G401.6 (cell line): ENCODE measurements at regions not wholly inside any gene's neighbourhood (a gene's known extent, or its start where the extent isn't known, plus 50 kb on each side); places are given as distances from the start of the nearest gene placed in this dataset.
"Not testable (repeated sequence)": the region's sequence is repeated elsewhere in the genome, so short reads cannot be mapped to it uniquely, and the experiment has no call there.

ENCODE experiments used
- FAIRE-seq: peaks from 2 replicates; lab custom pipeline; 2012; peaks lifted over from hg19 to GRCh38; lab: Jason Lieb, UNC

DNA sequence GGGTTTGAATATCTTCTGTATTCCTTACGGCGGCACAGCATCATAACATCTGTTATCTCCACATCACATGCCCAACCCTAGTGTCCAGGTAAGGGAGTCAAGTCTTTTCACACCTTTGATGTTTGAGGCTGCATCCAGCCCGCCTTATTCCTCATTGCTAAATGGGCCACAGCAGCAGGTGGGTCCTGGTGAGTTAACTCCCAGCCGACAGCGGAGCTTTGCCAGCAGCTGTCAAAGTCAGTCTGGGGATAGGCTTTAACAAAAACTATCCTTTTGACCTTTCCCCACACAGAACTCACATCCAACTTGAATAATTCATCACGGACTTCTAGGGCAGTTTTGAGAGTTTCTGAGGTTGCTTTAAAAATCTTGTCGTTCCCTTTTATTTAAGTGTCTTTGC lies 235.1 kb downstream of the DLEU7 start:
- no peak for FAIRE-seq

DNA sequence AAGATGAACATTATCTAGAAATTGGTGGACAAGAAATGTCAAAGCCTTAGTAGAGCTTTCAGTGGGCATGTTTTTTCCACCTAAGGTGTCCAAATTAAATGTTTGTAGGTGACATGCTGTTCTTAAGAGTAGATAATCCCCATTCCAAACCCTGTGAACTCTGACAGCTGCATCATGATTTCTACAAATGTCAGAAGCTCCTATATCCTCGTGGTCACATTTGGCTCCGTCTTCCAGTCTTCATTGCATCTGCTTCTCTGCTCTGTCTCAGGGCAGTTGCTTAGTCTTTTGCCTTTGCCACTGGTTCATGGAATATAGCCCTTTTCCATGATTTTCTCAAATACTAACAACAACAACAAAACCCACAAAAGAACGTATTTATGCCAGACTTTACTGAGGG lies 234.5 kb downstream of the DLEU7 start:
- FAIRE-seq, result no peak

DNA sequence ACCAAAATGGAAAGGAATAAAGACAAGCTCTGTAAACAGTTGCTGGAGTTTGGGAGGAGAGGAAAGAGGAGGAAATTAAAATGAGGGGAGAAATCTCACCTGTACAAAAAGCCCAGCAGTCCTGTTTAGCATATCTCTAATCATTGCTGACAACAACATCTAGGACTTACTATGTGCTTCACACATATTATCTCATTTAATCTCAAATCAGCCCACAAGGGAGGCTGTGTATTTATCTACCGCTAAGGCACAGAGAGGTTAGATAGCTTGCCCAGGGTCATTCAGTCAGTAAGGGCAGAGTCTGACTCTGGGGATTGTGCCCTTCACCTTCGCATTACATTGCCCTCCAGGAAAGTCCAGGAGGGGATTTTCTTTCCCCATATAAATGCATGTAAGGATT lies 233.3 kb downstream of the DLEU7 start:
- FAIRE-seq, result no peak

DNA sequence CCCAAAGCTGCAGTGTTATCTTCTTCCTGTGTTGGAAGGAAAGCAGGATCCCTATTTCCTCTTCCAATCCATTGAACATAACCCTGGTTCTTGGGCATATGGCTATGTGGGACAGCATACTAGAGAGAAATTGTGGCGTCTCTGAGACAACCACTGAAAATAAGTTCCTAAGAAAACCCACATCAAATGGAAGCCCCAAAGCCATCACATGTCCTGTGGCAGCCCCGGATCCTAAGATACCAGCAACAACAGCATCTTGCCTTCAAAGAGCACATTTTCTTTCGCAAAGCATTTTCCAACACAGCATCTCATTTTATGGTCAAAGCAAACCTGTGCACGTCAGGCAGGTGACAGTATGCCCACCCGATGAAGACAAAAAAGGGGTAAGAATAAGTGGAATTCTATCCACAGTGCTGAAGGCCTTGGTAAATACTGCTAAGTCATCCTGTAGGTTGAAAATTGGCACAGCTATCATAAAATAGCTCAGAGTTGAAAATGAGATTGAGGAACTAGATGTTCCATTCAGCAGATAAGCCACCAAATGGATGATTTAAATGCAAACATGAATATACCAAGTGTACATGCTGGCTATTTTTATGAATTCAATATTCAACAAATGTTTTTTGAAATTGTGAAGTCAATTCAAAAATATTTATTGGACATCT lies 232.2 kb downstream of the DLEU7 start:
- FAIRE-seq, result no peak

DNA sequence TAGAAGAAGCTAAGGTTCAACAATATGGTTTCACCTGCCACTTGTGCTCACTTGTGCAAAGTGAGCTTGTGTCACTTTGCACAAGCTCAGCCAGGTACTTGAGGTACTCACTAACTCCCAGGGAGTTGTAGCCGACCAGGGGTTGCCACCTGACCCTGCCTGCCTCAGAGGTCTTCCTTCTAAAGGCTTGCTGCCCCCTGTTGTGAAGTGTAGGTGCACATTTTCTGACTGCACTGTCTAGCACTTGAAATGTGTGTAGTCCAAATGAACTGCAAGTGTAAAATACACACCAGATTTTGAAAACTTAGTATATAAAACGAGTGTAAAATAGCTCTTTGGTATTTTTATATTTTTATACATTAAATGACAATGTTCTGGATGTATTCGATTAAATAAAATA lies 230.8 kb downstream of the DLEU7 start:
- FAIRE-seq, result no peak

DNA sequence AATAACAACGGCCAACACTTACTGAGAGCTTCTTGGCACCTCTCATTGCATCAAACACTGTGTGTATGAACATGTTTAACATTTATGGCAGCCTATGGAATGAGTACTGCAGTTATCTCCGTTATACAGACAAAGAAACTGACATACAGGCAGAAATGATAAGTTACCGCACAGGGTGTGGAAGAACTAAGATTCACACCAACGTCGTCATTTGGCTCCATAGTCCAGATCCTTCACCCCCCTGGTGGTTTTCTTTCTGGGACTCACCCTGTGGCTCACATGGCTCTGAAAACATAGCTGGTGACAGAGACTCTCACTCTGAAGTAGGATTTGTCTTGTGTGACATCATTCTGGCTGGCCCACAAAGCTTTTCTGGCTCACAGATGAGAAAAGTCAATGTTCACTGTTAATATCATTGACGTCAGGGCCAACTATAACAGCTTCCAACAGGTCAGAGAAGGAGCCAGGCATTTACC lies 230.1 kb downstream of the DLEU7 start:
- FAIRE-seq, result no peak

DNA sequence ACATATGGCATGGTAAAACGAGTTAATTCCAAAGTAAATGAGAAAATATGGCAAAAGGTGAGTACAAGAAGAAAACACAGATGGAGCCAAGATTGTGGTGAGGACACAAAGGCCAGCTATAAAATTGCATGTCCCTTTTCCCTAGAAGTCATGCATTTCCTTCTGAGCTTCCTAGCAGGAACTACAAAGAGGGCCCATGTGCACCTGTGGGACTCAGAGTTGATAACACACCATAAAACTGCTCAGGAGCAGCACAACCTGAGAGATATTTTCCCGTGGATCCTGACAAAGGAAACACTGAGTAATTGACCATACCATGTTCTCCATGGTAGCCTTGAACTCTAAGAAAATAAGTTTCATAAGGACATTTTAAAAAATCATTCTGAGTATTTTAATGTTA lies 228.3 kb downstream of the DLEU7 start:
- FAIRE-seq, result no peak

DNA sequence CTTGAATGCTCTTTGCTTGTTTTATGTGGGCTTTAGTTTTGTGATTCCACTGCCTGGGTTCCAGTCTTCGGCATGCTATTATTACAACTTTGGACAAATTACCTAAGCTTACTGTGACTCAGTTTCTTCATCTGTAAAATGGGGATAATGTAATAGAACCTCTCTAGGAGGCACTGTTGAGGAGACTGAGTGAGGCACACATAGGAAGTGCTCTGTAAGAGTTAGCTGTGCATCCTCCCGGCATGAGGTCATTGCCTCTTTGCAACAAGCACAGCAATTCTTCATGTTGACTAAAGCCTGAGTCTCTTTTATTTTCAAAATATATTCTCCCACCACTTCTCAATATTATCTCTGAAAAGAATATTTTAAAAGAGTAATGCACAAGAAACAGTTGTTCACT lies 227.4 kb downstream of the DLEU7 start:
- no peak for FAIRE-seq

DNA sequence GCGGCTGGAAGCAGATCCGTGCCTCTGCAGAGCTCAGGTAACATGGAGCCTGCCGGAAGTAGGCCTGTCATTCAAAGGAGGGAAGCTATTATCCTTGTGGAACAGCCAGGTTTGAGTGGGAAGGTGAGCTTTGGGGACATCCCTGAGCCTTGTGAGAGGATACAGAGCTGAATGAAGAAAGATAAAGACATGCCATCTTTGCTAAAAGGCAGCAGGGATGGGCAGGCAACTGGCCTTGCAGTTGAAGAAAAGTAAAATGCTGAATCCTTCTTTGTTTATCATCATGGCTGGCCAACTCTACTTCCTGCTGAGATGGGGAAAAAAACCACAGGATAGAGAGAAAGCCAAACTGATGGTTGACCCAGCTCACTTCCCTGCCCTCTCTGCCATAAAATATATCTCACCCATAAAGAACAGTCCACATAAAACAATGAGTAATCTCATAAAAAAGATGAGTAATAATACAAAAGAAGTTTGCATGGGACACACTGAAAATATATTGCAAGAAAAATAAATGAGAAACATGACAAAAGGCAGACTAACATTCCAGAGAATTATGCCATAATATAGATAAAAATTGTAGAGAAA lies 226.3 kb downstream of the DLEU7 start:
- FAIRE-seq, result no peak

DNA sequence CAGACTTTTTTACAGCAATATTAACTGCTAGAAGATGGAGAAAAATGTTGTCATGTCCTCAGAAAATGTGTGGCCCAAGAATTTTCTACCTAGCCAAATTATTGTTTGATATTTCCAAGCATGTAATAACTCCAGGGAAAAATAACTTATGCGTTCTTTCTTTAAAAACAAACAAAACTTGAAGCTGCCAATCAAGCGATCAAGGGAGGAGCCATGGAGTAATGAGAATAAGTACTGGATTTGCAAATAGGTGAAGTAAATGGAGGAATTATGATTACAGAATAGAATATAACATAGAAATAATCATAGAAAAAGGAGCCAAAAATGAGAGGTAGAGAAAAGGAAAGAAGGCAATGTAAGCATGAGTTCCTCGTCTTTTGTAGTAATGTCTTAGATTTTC lies 225.3 kb downstream of the DLEU7 start:
- FAIRE-seq, result no peak

DNA sequence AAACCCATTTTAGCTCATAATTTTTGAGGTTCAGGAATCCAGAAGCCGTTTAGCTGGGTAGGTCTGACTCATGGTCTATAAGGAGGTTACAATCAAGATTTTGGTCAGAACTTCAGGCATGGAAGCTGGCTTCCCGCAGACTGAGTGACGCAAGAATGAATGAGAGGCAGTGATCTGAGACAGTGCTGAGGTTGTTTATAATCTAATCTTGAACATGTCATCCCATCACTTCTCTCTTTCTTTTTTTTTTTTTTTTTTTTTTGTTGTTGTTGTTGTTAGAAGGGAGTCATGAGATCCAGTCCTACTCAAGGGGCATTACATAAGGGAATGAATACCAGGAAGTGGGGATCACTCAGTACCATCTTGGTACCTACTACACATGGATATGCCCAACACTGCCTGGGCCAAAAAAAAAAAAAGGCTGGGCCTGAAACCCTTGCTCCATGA lies 217.4 kb downstream of the DLEU7 start:
- no peak for FAIRE-seq

DNA sequence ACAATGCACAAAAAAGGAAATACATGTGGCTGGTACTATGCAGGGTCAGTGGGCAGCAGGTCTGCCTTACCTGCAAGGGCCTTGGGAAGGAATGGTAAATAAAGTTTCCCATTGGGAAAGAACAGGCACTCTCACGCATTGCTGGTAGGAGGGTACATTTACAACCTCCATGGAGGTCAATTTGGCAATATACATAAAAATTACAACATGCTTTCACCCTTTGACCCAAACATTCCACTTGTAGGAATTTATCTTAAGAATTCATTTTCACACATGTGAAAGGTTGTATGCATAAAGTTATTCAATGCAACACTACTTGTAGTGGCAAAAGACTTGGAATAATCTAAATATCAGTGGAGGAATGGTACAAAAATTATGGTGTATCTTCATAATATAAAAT lies 216.4 kb downstream of the DLEU7 start:
- no peak for FAIRE-seq

DNA sequence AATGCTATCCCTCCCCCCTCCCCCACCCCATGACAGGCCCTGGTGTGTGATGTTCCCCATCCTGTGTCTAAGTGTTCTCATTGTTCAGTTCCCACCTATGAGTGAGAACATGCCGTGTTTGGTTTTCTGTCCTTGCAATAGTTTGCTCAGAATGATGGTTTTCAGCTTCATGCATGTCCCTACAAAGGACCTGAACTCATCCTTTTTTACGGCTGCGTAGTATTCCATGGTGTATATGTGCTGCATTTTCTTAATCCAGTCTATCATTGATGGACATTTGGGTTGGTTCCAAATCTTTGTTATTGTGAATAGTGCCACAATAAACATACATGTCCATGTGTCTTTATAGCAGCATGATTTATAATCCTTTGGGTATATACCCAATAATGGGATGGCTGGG lies 215.0 kb downstream of the DLEU7 start:
- not testable (repeated sequence) for FAIRE-seq

DNA sequence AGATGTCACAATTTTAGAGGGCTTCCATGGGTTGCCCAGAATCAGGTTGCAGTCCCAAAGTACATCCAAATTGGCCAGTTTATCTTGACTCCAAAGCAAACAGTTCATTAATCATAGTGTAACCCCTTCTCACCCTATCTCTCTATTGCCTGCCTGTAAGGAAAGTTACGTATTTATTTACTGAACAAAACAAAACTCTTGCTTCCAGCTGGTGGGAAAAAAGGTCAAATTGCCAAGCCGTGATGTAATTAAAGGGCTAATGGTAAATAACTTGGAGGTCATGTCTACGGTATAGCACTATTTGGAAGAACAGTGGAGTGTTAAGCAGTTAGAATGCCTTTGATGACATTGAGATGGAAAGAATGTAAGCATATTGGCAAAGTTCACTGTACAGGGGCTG lies 214.0 kb downstream of the DLEU7 start:
- no peak for FAIRE-seq

DNA sequence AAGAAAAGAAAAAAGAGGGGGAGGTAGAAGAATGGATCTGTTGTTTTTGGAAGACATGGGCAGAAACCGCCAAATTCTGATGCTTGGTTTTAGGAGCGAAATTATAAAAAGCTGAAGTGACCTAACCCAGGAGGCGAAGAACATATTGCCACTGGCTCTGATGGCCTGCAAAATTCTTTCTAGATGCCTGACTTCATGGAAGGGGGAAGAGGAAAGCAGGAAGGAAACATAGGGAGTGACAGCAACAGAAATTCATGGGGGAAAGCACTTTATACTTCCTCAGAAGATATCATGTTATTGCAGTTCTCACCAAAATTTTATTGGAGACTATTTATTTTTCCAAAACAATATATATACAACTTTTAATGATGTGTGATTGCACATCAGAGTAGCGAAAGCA lies 213.5 kb downstream of the DLEU7 start:
- FAIRE-seq, result no peak

DNA sequence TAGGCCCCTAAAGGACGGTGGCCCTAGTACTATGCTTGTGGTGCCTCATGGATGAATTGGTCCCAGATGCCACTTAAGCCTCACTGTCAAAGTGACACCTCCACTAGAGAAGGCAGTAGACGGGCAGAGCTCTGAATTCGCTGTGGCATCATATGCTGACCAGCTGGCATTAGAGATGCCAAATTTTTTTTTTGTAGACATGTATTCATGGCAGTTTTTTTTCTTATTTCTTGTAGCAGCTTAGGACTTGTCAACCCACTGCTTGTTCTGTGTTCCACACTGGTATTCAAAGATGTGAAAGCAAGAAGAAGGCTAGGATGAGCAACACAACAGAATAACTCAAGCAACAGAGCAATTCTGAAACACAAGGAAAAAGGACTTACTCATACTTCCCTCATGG lies 212.5 kb downstream of the DLEU7 start:
- FAIRE-seq, result no peak

DNA sequence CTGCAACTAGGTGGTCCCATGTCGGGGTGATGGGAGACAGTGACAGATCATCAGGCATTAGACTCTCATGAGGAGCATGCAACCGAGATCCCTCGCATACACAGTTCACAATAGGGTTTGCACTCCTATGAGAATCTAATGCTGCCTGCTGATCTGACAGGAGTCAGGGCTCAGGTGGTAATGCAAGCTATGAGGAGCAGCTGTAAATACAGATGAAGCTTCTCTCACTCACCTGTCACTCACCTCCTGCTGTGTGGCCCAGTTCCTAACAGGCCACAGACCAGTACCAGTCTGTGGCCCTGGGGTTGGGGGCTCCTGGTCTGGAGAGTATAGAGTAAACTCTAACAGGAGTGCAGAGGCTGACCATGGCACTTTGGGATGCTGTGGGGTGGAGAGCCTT lies 209.2 kb downstream of the DLEU7 start:
- FAIRE-seq, result no peak

DNA sequence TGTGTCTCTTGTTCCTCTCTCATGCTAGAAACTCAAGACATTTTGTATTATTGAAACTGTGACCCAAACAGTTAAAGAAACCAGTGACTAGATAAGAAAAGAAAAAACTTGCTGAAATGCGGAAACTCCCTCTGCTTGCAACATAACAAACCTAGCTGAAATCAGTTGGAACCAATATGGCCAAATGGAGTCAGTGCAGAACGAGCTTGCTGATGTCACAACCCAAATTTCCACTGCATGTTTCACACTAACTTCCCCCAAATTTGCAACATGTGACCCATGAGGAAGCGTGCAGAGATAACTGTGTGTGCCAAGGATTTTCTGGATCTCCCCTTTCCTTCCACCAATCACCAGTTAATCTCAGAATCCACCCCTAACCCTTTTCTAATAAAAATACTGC lies 208.0 kb downstream of the DLEU7 start:
- no peak for FAIRE-seq

DNA sequence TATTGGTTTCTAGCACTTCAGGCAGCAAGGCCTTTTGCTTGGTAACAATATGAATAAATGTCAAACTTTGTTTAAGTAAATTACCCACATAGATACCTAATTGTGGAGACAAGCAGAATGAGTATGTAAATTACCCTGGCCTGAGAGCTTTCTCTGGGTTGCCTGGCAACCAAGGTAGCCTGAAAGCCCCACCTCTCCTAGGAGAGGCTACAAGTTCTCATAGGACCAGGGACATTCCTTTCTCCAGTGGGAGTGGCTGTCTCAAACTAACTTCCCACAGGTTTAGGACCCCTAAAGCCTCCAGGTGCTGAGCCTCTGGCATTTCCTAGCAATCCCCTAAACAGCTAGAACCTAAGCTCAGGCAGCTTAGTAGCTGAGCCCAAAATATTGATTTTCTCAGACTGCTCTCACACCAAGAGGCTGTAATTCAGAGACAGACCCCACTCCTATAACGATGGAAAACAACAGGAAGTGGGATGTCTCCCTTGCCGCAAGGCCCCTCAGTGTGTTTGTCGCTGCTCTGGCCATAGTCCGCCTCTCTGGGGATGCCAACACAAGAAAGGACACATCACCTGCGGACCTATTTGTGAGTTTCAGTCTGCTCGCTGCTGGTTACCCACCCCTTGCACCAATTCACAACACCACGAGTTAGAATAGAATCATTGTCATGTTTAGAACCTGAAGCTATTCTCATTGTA lies 207.3 kb downstream of the DLEU7 start:
- no peak for FAIRE-seq

DNA sequence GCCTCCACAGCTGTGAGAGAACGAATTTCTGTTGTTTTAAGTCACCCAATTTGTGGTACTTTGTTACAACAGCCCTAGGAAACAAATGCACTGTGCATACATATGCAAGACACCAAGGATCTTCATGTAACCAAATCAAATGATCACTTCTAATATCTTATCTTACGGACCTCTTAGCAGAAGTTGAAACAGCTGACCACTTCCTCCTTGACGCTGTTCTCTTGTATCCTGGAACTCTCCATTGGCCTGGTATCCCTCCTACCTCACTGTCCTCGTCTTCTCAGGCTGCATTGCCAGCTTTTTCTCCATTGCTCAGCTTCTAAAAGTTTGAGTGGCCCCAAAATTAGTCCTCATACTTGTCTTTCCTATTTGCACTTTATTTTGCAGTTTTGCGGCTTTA lies 200.4 kb downstream of the DLEU7 start:
- FAIRE-seq, result no peak

DNA sequence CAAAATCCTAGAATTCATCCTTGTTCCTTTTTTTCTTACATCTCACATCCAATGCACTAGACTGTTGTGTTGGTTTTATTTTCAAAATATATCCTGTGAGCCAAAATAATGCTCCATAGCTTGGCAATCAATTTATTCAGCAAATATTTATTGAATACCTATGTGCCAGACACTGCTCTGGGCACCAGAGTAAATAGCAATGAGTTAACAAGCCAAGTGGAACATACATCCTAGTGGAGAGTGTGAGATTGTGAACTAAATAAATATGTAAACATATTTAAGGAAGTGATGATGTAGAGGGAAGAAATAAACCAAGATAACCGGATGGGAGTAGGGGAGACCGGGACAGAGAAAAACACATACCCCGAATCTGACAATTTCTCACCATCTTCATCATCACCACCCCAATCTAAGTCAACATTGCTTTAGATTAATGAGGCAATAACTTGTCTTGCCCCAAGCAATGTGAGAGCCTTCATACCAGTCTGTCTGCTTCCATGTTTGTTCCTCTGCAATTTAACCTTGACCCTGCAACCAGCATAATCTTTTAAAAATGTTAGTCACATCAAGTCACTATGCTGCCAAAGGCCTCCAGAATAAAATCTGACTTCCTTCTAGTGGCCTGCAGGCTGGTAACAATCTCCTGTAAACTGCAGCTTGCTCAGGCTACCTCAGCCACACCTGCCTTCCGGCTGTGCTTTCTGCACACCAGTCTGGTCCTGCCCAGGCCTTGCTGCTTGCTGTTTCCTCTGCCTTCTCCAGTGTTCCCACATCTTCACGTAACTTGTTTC lies 199.2 kb downstream of the DLEU7 start:
- no peak for FAIRE-seq

DNA sequence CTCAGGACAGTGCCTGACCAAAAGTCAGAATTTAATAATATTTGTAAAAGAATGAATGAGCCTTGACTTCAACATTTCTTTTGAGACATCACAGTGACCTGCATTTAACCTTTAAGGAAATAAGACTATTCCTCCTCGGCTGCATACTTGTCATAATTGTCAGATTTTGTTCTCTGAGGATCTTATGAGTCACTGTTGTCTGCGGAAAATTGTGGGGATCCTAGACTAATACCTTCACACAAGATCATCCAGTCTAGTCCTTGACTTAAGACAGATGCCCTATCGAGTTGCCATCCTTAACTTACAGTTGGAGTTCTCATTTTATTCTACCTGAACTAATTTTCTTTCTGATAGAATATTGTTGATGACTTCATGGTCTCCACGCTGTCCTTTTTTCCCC lies 198.4 kb downstream of the DLEU7 start:
- no peak for FAIRE-seq

DNA sequence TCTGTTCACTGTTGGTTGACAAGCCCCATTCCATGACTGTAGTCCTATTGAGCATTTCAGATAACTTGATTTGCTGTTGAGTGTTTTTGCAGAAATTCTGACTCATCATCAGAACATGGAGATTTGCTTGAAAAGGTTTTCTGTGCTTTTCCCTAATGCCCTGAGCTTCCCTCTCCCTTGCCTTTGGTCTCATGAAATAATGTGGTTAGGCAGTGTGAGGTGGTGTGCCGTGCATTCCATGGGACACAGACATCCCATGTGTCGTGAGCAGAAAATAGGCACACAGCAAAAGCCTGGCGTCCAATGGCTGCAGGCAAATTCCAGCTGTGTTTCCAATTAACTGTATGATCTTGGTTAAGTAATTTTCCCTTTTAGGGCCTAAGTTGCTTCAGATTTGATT lies 197.4 kb downstream of the DLEU7 start:
- no peak for FAIRE-seq
